IMR-90 (cell line): ENCODE measurements at regions not wholly inside any gene's neighbourhood (a gene's known extent, or its start where the extent isn't known, plus 50 kb on each side); places are given as distances from the start of the nearest gene placed in this dataset.

Experiments used
- ATAC-seq: fragments of 200-7000 bp; cut with Tn5 transposase; 2 replicates; pipeline ENCODE4 v1.9.1; 2020; ENCODE audit warnings: low read depth, mild to moderate bottlenecking, moderate library complexity
- BruUV-seq: library from RNA; stranded (reverse); fragments of 400-500 nt; replicated peaks from 2 replicates; lab custom pipeline; 2021; lab: Mats Ljungman, UMichigan
- CTCF ChIA-PET: fragments of 300-600 bp; formaldehyde crosslinking; extraction: SDS; loops from one replicate; lab custom pipeline; 2021; ENCODE audit warnings: antibody characterized with exemption; lab: Yijun Ruan, JAX
- POLR2A ChIA-PET: fragments of 300-600 bp; sonication (Branson Sonifier 250); formaldehyde crosslinking; loops from one replicate; lab custom pipeline; 2022; ENCODE audit warnings: antibody characterized with exemption; ENCODE audit not compliant: unreplicated experiment; lab: Charles Lee
- DNase-seq: peaks from one replicate; pipeline ENCODE4 v3.0.0; 2013
- H2AFZ ChIP-seq: replicated peaks from 2 replicates; pipeline ENCODE3; 2013; ENCODE audit warnings: low read length, mild to moderate bottlenecking; ENCODE audit not compliant: poor library complexity
- H2AK5ac ChIP-seq: 2 replicates; pipeline ENCODE4 v1.6.1; 2013; ENCODE audit warnings: low read depth, low read length, inconsistent platforms
- H2AK9ac ChIP-seq: replicated peaks from 2 replicates; pipeline ENCODE3; 2013; ENCODE audit warnings: mild to moderate bottlenecking, low read depth, low read length, moderate library complexity; ENCODE audit not compliant: poor library complexity
- H2BK120ac ChIP-seq: 2 replicates; pipeline ENCODE4 v1.6.1; 2013; ENCODE audit warnings: low read depth, low read length, inconsistent platforms
- H2BK15ac ChIP-seq: 3 replicates; pipeline ENCODE4 v1.6.1; 2013; ENCODE audit warnings: low read depth, low read length, inconsistent platforms
- H2BK20ac ChIP-seq: 2 replicates; pipeline ENCODE4 v1.6.1; 2013; ENCODE audit warnings: low read depth, mild to moderate bottlenecking, inconsistent platforms, low read length, moderate library complexity
- H2BK5ac ChIP-seq: 2 replicates; pipeline ENCODE4 v1.6.1; 2013; ENCODE audit warnings: mild to moderate bottlenecking, low read depth, low read length, inconsistent platforms; ENCODE audit not compliant: poor library complexity, severe bottlenecking
- H3K14ac ChIP-seq: replicated peaks from 2 replicates; pipeline ENCODE4 v1.6.1; 2013; ENCODE audit warnings: low read depth, low read length, inconsistent platforms
- H3K18ac ChIP-seq: 2 replicates; pipeline ENCODE4 v1.6.1; 2013; ENCODE audit warnings: low read depth, low read length, control low read depth
- H3K23ac ChIP-seq: 2 replicates; pipeline ENCODE4 v1.6.1; 2013; ENCODE audit warnings: low read depth, low read length, inconsistent platforms
- H3K27ac ChIP-seq: 2 replicates; pipeline ENCODE4 v1.5.1; 2013; ENCODE audit warnings: mild to moderate bottlenecking, control low read depth, low read length; ENCODE audit not compliant: insufficient read depth
- H3K27me3 ChIP-seq: 2 replicates; pipeline ENCODE4 v1.6.1; 2013; ENCODE audit warnings: low read length; ENCODE audit not compliant: control insufficient read depth, insufficient read depth
- H3K36me3 ChIP-seq: 2 replicates; pipeline ENCODE4 v1.6.1; 2013; ENCODE audit warnings: low read length, mixed read lengths; ENCODE audit not compliant: control insufficient read depth, insufficient read depth
- H3K4ac ChIP-seq: 2 replicates; pipeline ENCODE4 v1.6.1; 2013; ENCODE audit warnings: low read depth, low read length, inconsistent platforms
- H3K4me1 ChIP-seq: 2 replicates; pipeline ENCODE4 v1.6.1; 2013; ENCODE audit warnings: low read length, mixed read lengths; ENCODE audit not compliant: control insufficient read depth, insufficient read depth
- H3K4me2 ChIP-seq: 2 replicates; pipeline ENCODE4 v1.6.1; 2013; ENCODE audit warnings: low read depth, mild to moderate bottlenecking, control low read depth, low read length, moderate library complexity
- H3K4me3 ChIP-seq: 2 replicates; pipeline ENCODE4 v1.5.1; 2013; ENCODE audit warnings: low read depth, mild to moderate bottlenecking, control low read depth, low read length, moderate library complexity; ENCODE audit not compliant: insufficient read depth
- H3K56ac ChIP-seq: 2 replicates; pipeline ENCODE4 v1.6.1; 2013; ENCODE audit warnings: low read length, inconsistent platforms; ENCODE audit not compliant: insufficient read depth; ENCODE audit errors: extremely low read depth
- H3K79me1 ChIP-seq, 2 experiments: 2 replicates each; pipeline ENCODE4 v1.6.1; 2013; ENCODE audit warnings: low read length in 2 of 2, inconsistent platforms in 1 of 2, low read depth in 1 of 2
- H3K9ac ChIP-seq: 2 replicates; pipeline ENCODE4 v1.6.1; 2013; ENCODE audit warnings: low read depth, low read length, control low read depth
- H3K9me1 ChIP-seq: 2 replicates; pipeline ENCODE4 v1.6.1; 2013; ENCODE audit warnings: low read length, inconsistent platforms; ENCODE audit not compliant: insufficient read depth
- H3K9me3 ChIP-seq: 2 replicates; pipeline ENCODE4 v1.6.1; 2013; ENCODE audit warnings: low read length; ENCODE audit not compliant: control insufficient read depth, insufficient read depth
- H4K20me1 ChIP-seq: 2 replicates; pipeline ENCODE4 v1.6.1; 2013; ENCODE audit warnings: low read length, inconsistent platforms; ENCODE audit not compliant: insufficient read depth
- H4K5ac ChIP-seq: 2 replicates; pipeline ENCODE4 v1.6.1; 2013; ENCODE audit warnings: mild to moderate bottlenecking, low read depth, low read length, control low read depth
- H4K8ac ChIP-seq, 2 experiments: 2 replicates each; pipeline ENCODE4 v1.6.1; 2013; ENCODE audit warnings: low read depth in 2 of 2, low read length in 2 of 2, control low read depth in 1 of 2, inconsistent platforms in 1 of 2
- H4K91ac ChIP-seq: 2 replicates; pipeline ENCODE4 v1.6.1; 2013; ENCODE audit warnings: low read depth, low read length, inconsistent platforms; ENCODE audit not compliant: insufficient read depth
- BHLHE40 ChIP-seq: fragments of 150-350 bp; IDR thresholded peaks from 2 replicates; pipeline ENCODE4 v1.6.1; 2016; ENCODE audit warnings: mild to moderate bottlenecking, low read depth, low read length
- CEBPB ChIP-seq: IDR thresholded peaks from 2 replicates; pipeline ENCODE4 v1.6.1; 2012; ENCODE audit warnings: low read depth, low read length, improper control_type of control experiment
- CHD1 ChIP-seq: IDR thresholded peaks from 2 replicates; pipeline ENCODE4 v1.6.1; 2012; ENCODE audit warnings: low read depth, low read length, improper control_type of control experiment
- CTCF ChIP-seq: conservative IDR thresholded peaks from 2 replicates; pipeline ENCODE4 v1.5.1; 2012; ENCODE audit warnings: mild to moderate bottlenecking, low read depth, low read length, improper control_type of control experiment
- FOS ChIP-seq: fragments of 150-350 bp; IDR thresholded peaks from 2 replicates; pipeline ENCODE4 v1.6.1; 2016; ENCODE audit warnings: low read depth, low read length
- MAFK ChIP-seq: IDR thresholded peaks from 2 replicates; pipeline ENCODE4 v1.6.1; 2012; ENCODE audit warnings: low read depth, low read length, improper control_type of control experiment
- MAZ ChIP-seq: IDR thresholded peaks from 2 replicates; pipeline ENCODE4 v1.6.1; 2012; ENCODE audit warnings: low read depth, mild to moderate bottlenecking, low read length, improper control_type of control experiment, moderate library complexity, borderline replicate concordance
- MXI1 ChIP-seq: IDR thresholded peaks from 2 replicates; pipeline ENCODE4 v1.6.1; 2012; ENCODE audit warnings: low read depth, mild to moderate bottlenecking, low read length, moderate library complexity, borderline replicate concordance
- NFE2L2 ChIP-seq: fragments of 150-350 bp; IDR thresholded peaks from 2 replicates; pipeline ENCODE4 v1.6.1; 2016; ENCODE audit warnings: low read depth, mild to moderate bottlenecking, low read length
- POLR2A ChIP-seq: IDR thresholded peaks from 2 replicates; pipeline ENCODE4 v1.6.1; 2012; ENCODE audit warnings: mild to moderate bottlenecking, low read depth, low read length
- RAD21 ChIP-seq: IDR thresholded peaks from 2 replicates; pipeline ENCODE4 v1.6.1; 2012; ENCODE audit warnings: low read length, improper control_type of control experiment
- RCOR1 ChIP-seq: IDR thresholded peaks from 2 replicates; pipeline ENCODE4 v1.6.1; 2012; ENCODE audit warnings: mild to moderate bottlenecking, low read length, improper control_type of control experiment; ENCODE audit not compliant: insufficient replicate concordance
- RFX5 ChIP-seq: IDR thresholded peaks from 2 replicates; pipeline ENCODE4 v1.8.0; 2012; ENCODE audit warnings: low read depth, mild to moderate bottlenecking, low read length, moderate library complexity
- SMC3 ChIP-seq: fragments of 150-350 bp; IDR thresholded peaks from 2 replicates; pipeline ENCODE4 v1.6.1; 2016; ENCODE audit warnings: low read depth, mild to moderate bottlenecking, antibody characterized with exemption, low read length, moderate library complexity
- USF2 ChIP-seq: fragments of 150-350 bp; IDR thresholded peaks from 2 replicates; pipeline ENCODE4 v1.6.1; 2017; ENCODE audit warnings: mild to moderate bottlenecking, antibody characterized with exemption, low read length, low read depth
- WGBS, 2 experiments: methylation state at CpG; one replicate each; pipeline versions ENCODE4 v1.1.5 to v1.1.7; 2013; ENCODE audit warnings: missing lambda C conversion rate in 2 of 2; ENCODE audit not compliant: insufficient read length in 1 of 2; ENCODE audit errors: extremely low coverage in 2 of 2; 5-methylcytosine and 5-hydroxymethylcytosine counted together
- dilution Hi-C: fragments of 300-500 bp; cut with HindIII; formaldehyde crosslinking; loops from one replicate; pipeline ENCODE4 v1.14.3; 2018; ENCODE audit warnings: low sequenced_read_pairs; ENCODE audit not compliant: unreplicated experiment
- in situ Hi-C: fragments of 300-500 bp; cut with MboI; formaldehyde crosslinking; loops from 3 replicates; pipeline ENCODE4 v1.14.3; 2019; ENCODE audit warnings: low sequenced_read_pairs, inconsistent platforms, mixed read lengths
- intact Hi-C: fragments of 100-400 bp; cut with micrococcal nuclease; formaldehyde crosslinking; loops from 2 replicates; pipeline ENCODE4 v1.10.0; 2022
- TF ChIP-seq, protein P1 (sequence below): fragments of 150-350 bp; IDR thresholded peaks from 2 replicates; pipeline ENCODE4 v1.6.1; 2016; ENCODE audit warnings: low read depth, mild to moderate bottlenecking, low read length, moderate library complexity, borderline replicate concordance

DNA sequence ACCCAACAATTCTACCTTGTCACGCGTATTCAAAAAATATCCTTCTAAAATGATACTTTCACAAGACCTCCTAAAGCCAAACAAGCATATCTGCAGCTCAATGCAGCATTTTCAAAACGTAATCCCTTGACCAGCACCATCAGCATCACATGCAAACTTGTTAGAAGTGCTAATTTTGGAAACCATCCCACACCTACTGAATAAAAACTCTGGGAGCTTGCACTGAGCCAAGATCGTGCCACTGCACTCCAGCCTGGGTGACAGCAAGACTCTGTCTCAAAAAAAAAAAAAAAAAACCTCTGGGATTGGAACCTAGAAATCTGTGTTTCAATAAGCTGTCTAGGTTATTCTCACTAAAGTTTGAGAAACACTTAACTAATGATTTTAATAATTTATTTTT, 223.3 kb upstream of the CCDC54 start:
- H3K9me3 ChIP-seq, result peaks cover 2% of the 10 kb centered on the region; the same call in 1 of the 2 replicates
- TF ChIP-seq BHLHE40 (no peak), CTCF (no peak), MAZ (no peak), NFE2L2 (no peak), FOS (no peak), MXI1 (no peak), CEBPB (no peak), SMC3 (no peak), CHD1 (no peak), POLR2A (no peak), RCOR1 (no peak), USF2 (no peak), RAD21 (no peak), MAFK (no peak), RFX5 (no peak)
- TF ChIP-seq, protein P1, sequence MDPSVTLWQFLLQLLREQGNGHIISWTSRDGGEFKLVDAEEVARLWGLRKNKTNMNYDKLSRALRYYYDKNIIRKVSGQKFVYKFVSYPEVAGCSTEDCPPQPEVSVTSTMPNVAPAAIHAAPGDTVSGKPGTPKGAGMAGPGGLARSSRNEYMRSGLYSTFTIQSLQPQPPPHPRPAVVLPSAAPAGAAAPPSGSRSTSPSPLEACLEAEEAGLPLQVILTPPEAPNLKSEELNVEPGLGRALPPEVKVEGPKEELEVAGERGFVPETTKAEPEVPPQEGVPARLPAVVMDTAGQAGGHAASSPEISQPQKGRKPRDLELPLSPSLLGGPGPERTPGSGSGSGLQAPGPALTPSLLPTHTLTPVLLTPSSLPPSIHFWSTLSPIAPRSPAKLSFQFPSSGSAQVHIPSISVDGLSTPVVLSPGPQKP, result no peak
- no peak overlapping the region for H3K4me3 ChIP-seq
- H3K27ac ChIP-seq, result no peak overlapping the region
- H2AK5ac ChIP-seq, result no peak overlapping the region
- no peak overlapping the region for H4K8ac ChIP-seq
- H2AFZ ChIP-seq, result no peak overlapping the region
- H3K79me1 ChIP-seq, result no peaks in the 10 kb centered on the region
- BruUV-seq, result no TSS peak
- H3K9me1 ChIP-seq, result no peaks in the 10 kb centered on the region
- in situ Hi-C loops (no loop called here), dilution Hi-C loops (no loop called here), intact Hi-C loops (no loop called here)
- no peak overlapping the region for H2BK5ac ChIP-seq
- no peak overlapping the region for H3K4me2 ChIP-seq
- H3K23ac ChIP-seq, result no peak overlapping the region
- DNase-seq (no peak), ATAC-seq (no peak)
- H3K36me3 ChIP-seq, result no peaks in the 10 kb centered on the region
- H2BK15ac ChIP-seq, result no peak overlapping the region
- no peaks in the 10 kb centered on the region for H4K20me1 ChIP-seq
- no peak overlapping the region for H2BK20ac ChIP-seq
- H3K4me1 ChIP-seq, result no peaks in the 10 kb centered on the region
- ChIA-PET CTCF (no interaction called here), POLR2A (no interaction called here)
- H2BK120ac ChIP-seq, result no peak overlapping the region
- H4K91ac ChIP-seq, result no peak overlapping the region
- H2AK9ac ChIP-seq, result no peak overlapping the region
- no peak overlapping the region for H3K4ac ChIP-seq
- no peaks in the 10 kb centered on the region; the same call in 1 of the 2 replicates for H3K27me3 ChIP-seq
- no peak overlapping the region for H4K5ac ChIP-seq
- no peak overlapping the region for H3K14ac ChIP-seq
- no peak overlapping the region for H3K56ac ChIP-seq
- WGBS, 2 experiments, result 89% methylated on average over 2 of the region's 4 CpGs; no CpG with 5 or more reads in 1 of the 2 experiments
- no peak overlapping the region for H3K9ac ChIP-seq
- no peak overlapping the region for H3K18ac ChIP-seq
